Nucleus accumbens (tissue), 56 donors: ENCODE measurements at regions not wholly inside any gene's neighbourhood (a gene's known extent, or its start where the extent isn't known, plus 50 kb on each side); places are given as distances from the start of the nearest gene placed in this dataset.
"Not testable (repeated sequence)": the region's sequence is repeated elsewhere in the genome, so short reads cannot be mapped to it uniquely, and the experiment has no call there.

Experiments
- DNase-seq, 56 donors: peaks; one replicate each; lab custom pipeline; 2025; lab: John Stamatoyannopoulos, UW

GRCh38 chr4:58111818-58112217 is 1001.6 kb upstream of the IGFBP7 start:
- DNase-seq, result no peak

- no peak for DNase-seq
These were observed 983.2 kb upstream of the IGFBP7 start for GRCh38 chr4:58093352-58093751.

GRCh38 chr4:58090539-58090938 is 980.4 kb upstream of the IGFBP7 start:
- no peak for DNase-seq

DNA sequence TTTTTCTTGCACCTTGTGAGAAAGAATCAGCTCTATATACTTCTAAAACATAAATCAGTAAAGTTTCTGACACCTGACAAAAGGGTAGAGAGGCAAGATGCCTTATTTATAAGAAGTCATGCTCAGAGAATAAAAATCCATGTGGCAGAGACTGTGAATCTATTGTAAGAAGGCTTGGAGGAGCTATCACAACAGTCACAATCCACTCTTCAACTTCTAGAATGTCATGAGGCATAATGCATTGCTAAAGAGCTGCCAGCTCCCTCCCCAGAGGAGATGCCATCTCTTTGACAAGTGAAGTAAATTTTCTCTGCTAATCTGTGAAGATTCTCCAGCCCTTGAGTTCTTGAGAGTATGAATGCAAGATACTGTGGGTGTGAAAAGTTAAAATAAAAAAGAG is 971.2 kb upstream of the IGFBP7 start:
- DNase-seq, result peak in 10 of 56 donors; percentile 0 to 49 (median 10)

GRCh38 chr4:58075724-58076123 is 965.5 kb upstream of the IGFBP7 start:
- no peak for DNase-seq

- no peak for DNase-seq
These were observed 964.2 kb upstream of the IGFBP7 start for GRCh38 chr4:58074382-58074781.

- DNase-seq, result no peak
These were observed 960.5 kb upstream of the IGFBP7 start for GRCh38 chr4:58070726-58071125.

DNA sequence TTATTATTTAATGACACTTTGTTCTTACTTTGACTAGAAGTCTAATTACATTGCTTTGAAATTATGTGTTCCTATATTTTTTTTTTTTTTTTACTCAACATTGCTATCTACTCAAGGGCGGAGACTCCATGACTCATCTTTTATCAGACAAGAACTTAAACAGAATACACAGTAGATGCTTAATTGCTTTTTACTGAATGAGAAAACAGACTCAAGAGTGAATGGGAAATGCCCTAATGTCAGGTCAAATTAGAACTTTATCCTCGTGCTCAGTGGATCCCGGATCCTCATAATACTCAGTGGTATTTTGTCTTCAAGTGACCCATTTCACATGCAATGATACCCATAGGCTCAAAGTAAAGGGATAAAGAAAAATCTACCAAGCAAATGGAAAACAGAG is 954.5 kb upstream of the IGFBP7 start:
- no peak for DNase-seq

- DNase-seq, result no peak
These were observed 953.4 kb upstream of the IGFBP7 start for GRCh38 chr4:58063404-58064160.

DNA sequence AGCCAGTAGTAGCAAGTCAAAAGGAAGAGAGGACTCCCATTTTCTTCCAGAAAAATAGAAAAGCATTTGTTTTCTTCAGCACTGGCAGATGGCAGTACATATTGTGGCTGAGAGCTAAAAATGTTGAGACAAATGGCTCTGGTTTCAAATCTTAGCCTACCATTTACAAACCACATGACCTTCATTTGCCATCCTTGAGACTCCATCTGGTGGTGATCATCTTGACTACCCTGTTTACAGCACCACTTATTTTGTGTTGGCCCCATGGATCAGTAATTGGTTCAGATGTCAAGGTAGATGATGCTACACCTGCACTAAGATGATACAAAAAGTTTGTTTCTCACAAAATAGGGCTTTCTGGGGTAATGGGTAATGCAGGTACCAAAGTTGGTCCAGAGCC is 951.8 kb upstream of the IGFBP7 start:
- no peak for DNase-seq

DNA sequence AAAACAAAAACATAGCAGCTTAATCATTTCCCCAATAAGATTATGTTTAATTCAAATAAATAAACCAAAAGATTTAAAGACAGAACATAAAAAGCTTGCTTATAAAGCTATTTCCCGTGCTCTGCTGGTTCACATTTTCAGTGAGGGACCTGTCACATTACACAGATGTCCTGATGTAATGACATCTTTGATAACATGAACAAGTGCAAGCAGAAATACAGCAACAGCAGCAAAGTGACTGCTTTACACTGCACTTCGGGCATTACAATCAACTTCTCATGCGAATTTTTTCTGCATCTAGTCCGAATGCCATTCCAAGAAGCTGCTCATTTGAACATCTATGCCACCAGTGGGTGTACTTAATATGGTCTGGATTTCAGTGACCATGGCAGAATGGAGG is 940.3 kb upstream of the IGFBP7 start:
- no peak for DNase-seq

- no peak for DNase-seq
These were observed 938.3 kb upstream of the IGFBP7 start for GRCh38 chr4:58048491-58048890.

GRCh38 chr4:58042176-58042575 is 932.0 kb upstream of the IGFBP7 start:
- DNase-seq, result no peak

DNA sequence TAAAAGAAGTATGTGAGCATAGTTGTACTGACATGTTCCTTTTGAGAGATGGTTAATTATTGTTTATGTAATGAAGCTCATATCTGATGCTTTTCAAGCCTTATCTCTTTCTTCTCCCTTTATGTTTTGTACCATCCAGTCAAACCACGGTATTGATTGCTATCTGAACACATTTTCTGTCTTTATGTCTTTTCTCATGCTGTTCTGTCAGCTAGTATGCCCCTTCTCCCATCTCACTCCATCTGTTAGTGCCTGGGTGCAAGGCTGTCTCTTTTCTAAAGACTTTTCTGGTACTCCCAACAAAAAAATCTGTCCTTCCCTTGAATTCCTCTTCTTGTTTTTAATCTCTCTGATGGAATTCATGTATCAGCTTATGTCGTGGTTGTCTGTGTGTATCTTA is 883.8 kb upstream of the IGFBP7 start:
- no peak for DNase-seq

- DNase-seq, result no peak
These were observed 879.2 kb upstream of the IGFBP7 start for GRCh38 chr4:57989430-57989829.

- no peak for DNase-seq
These were observed 875.0 kb upstream of the IGFBP7 start for GRCh38 chr4:57985161-57985560.

DNA sequence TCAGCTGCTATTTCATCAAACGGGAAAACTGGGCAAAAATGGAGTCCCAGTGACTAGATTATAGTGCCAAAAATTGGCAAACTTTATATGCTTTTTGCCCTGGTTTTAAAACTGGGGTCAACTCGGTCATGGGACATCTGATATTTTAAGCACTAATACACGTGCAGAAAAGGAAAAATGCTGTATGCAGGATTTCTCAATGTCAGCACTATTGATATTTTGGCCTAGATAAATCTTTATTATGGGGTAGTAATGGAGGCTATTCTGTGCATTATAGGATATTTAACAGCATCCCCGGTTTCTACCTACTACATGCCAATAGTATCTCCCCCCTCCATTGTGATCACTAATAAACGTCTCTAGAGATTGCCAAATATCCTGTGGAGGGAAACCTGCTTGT is 870.9 kb upstream of the IGFBP7 start:
- no peak for DNase-seq

DNA sequence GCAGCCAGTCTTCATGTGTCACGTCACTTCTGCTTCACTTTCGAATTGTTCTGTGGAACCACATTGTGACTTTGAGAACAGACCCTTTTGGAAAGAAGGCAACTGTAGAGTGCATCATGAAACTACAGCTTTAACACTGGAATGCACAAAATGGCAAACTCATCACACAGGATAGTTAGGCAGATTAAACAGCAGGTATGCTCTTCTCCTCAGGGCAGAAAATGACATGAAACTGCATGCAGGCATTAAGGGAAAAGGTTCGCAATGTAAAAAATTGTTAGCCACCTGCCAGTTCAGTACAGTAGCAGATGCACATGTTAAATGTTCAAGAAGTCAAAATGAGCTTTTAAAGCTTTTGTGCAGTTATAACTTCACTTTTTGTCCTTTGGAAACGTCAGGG is 864.6 kb upstream of the IGFBP7 start:
- DNase-seq, result no peak

DNA sequence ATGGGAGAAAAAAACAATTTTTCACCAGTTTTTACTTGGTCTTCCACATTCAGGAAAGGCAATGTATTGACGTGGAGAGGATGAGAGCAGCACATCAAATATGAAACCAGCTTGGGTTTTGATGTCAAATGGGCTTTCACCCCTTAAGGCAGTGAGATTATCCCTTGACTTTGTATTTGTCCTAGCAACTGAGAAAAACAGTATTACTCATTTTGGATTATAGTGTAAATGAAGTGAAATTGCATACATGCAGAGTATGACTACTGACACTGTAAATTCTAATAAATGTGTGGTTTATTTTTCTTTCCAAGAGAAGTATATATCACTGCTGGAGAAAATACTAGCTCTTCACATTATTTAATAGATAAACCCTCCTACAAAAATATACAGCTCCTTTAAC is 863.6 kb upstream of the IGFBP7 start:
- no peak for DNase-seq

DNA sequence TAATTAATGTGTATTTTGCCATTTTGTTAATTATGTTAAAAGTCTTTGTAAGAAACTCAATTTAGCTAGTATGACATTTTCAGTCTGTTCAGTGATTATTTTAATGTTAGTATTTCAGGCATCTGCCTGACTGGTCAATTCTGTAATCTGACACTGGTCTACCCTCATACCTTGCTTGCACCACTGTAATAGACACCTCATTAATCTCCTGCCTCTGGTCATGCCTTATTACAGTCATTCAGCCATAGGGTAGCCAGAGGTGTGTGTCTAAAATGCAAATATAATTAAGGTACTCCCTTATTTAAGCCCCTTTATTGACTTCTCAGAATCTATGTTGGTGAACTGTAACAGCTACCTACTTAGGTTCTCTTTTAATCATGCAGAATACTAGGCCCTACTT is 861.1 kb upstream of the IGFBP7 start:
- no peak for DNase-seq

GRCh38 chr4:57966987-57967760 is 857.0 kb upstream of the IGFBP7 start:
- DNase-seq, result no peak

DNA sequence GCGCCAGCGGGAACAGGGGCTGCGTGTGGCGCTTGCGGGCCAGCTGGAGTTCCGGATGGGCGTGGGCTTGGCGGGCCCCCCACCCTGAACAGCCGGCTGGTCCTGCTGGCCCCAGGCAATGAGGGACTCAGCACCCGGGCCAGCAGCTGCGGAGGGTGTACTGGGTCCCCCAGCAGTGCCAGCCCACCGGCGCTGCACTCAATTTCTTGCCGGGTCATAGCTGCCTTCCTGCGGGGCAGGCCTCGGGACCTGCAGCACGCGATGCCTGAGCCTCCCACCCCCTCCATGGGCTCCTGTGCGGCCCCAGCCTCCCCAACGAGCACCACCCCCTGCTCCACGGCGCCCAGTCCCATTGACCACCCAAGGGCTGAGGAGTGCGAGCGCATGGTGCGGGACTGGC is 855.2 kb upstream of the IGFBP7 start:
- not testable (repeated sequence) for DNase-seq
